GM21390 (cell line): ENCODE measurements at regions not wholly inside any gene's neighbourhood (a gene's known extent, or its start where the extent isn't known, plus 50 kb on each side); places are given as distances from the start of the nearest gene placed in this dataset.

Source experiments
- ATAC-seq: cut with Tn5 transposase; IDR thresholded peaks from one replicate; pipeline ENCODE4 v1.9.1; 2021; ENCODE audit not compliant: unreplicated experiment

- ATAC-seq: no peak
Observed at GRCh38 chrY:12981074-12981473, 76.4 kb downstream of the DDX3Y start.

- no peak for ATAC-seq
Observed at GRCh38 chrY:12982249-12982829, 77.7 kb downstream of the DDX3Y start.

GRCh38 chrY:12984637-12985344 is 80.1 kb downstream of the DDX3Y start:
- no peak for ATAC-seq

- no peak for ATAC-seq
Observed at GRCh38 chrY:13017493-13017892, 112.8 kb downstream of the DDX3Y start.

- no peak for ATAC-seq
Observed at GRCh38 chrY:13019486-13019885, 114.8 kb downstream of the DDX3Y start.

- ATAC-seq: peak; percentile 45
Observed at GRCh38 chrY:13020839-13021238, 116.2 kb downstream of the DDX3Y start.

- no peak for ATAC-seq
Observed at GRCh38 chrY:13023607-13024006, 118.9 kb downstream of the DDX3Y start.

GRCh38 chrY:13024447-13024846 is 119.8 kb downstream of the DDX3Y start:
- ATAC-seq: no peak

- no peak for ATAC-seq
Observed at GRCh38 chrY:13026906-13027305, 122.2 kb downstream of the DDX3Y start.

- ATAC-seq: no peak
Observed at GRCh38 chrY:13040232-13040631, 135.6 kb downstream of the DDX3Y start.

GRCh38 chrY:13053501-13053900 is 148.8 kb downstream of the DDX3Y start:
- no peak for ATAC-seq

GRCh38 chrY:13066372-13066771 is 161.7 kb downstream of the DDX3Y start:
- ATAC-seq: no peak

- no peak for ATAC-seq
Observed at GRCh38 chrY:13068696-13069095, 164.0 kb downstream of the DDX3Y start.

GRCh38 chrY:13069111-13069510 is 164.4 kb downstream of the DDX3Y start:
- ATAC-seq: no peak

GRCh38 chrY:13082748-13083147 is 178.1 kb downstream of the DDX3Y start:
- ATAC-seq: no peak

GRCh38 chrY:13091575-13091974 is 186.9 kb downstream of the DDX3Y start:
- no peak for ATAC-seq

- ATAC-seq: no peak
Observed at GRCh38 chrY:13092986-13093385, 188.3 kb downstream of the DDX3Y start.

- ATAC-seq: no peak
Observed at GRCh38 chrY:13093461-13093860, 188.8 kb downstream of the DDX3Y start.

GRCh38 chrY:13094411-13094810 is 189.7 kb downstream of the DDX3Y start:
- peak; percentile 53 for ATAC-seq

GRCh38 chrY:13094904-13095600 is 190.4 kb downstream of the DDX3Y start:
- ATAC-seq: no peak

- peak; percentile 85 for ATAC-seq
Observed at GRCh38 chrY:13126881-13127456, 222.3 kb downstream of the DDX3Y start.

- ATAC-seq: peak; percentile 85
Observed at GRCh38 chrY:13127476-13127875, 222.8 kb downstream of the DDX3Y start.
